MM.1S (cell line): ENCODE measurements at regions not wholly inside any gene's neighbourhood (a gene's known extent, or its start where the extent isn't known, plus 50 kb on each side); places are given as distances from the start of the nearest gene placed in this dataset.

Source experiments
- CTCF ChIP-seq: fragments of 300-600 bp; sonication (generic); IDR thresholded peaks from 2 replicates; pipeline ENCODE4 v1.5.1; 2016; ENCODE audit warnings: antibody characterized with exemption, low read length, mixed read lengths
- EZH2 ChIP-seq: fragments of 300-600 bp; sonication (generic); optimal IDR thresholded peaks from 2 replicates; pipeline ENCODE3; 2017; ENCODE audit warnings: low read depth, mild to moderate bottlenecking, antibody characterized with exemption, low read length, mixed read lengths
- EZH2phosphoT487 ChIP-seq: fragments of 300-600 bp; sonication (generic); IDR thresholded peaks from 2 replicates; pipeline ENCODE4 v1.6.1; 2018; ENCODE audit warnings: antibody characterized with exemption, low read length

GRCh38 chr3:63095-63765, 133.3 kb upstream of the CHL1 start:
- TF ChIP-seq EZH2 (no peak), CTCF (no peak), EZH2phosphoT487 (no peak)
